H7 (cell line): ENCODE measurements at regions not wholly inside any gene's neighbourhood (a gene's known extent, or its start where the extent isn't known, plus 50 kb on each side); places are given as distances from the start of the nearest gene placed in this dataset.
"Not testable (repeated sequence)": the region's sequence is repeated elsewhere in the genome, so short reads cannot be mapped to it uniquely, and the experiment has no call there.

ENCODE experiments used
- DNase-seq: peaks from one replicate; pipeline ENCODE4 v3.0.0; 2012
- H3K27me3 ChIP-seq: 2 replicates; pipeline ENCODE4 v1.6.0; 2011; ENCODE audit warnings: mild to moderate bottlenecking, low read length; ENCODE audit not compliant: control insufficient read depth, insufficient read depth
- H3K36me3 ChIP-seq: replicated peaks from 2 replicates; pipeline ENCODE4 v1.5.1; 2011; ENCODE audit warnings: low read length; ENCODE audit not compliant: control insufficient read depth, insufficient read depth
- H3K4me3 ChIP-seq: 2 replicates; pipeline ENCODE4 v1.5.1; 2011; ENCODE audit warnings: low read depth, mild to moderate bottlenecking, control low read depth, low read length, moderate library complexity; ENCODE audit not compliant: insufficient read depth

- H3K4me3 ChIP-seq = no peak overlapping the region
- no peaks in the 10 kb centered on the region for H3K36me3 ChIP-seq
- DNase-seq = no peak
- no peaks in the 10 kb centered on the region for H3K27me3 ChIP-seq
These were observed 368.0 kb downstream of the C12orf50 start for GRCh38 chr12:87660987-87661774.

DNA sequence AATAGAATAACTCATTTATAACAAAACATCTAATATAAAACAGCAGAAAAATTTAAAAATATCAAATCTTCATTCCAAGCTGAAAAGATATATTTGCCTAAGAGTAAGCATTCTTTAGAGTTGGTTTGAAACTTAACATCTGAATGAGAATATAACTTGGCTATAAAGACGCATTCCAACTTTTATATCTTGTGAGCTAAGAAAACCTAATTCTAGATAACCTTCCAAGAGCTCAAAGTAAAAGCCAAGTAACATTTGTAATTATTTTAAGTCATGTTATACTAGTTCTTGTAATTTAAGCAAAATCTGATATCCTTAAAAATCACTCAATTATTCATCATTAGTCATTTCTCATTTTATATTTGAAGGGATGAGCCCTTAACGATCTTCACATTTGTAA lies 368.9 kb downstream of the C12orf50 start:
- H3K4me3 ChIP-seq = no peak overlapping the region
- H3K36me3 ChIP-seq = no peaks in the 10 kb centered on the region
- no peak for DNase-seq
- no peaks in the 10 kb centered on the region for H3K27me3 ChIP-seq

- Histone ChIP-seq H3K4me3 (no peak overlapping the region), H3K36me3 (no peaks in the 10 kb centered on the region), H3K27me3 (no peaks in the 10 kb centered on the region)
- DNase-seq = no peak
These were observed 372.9 kb downstream of the C12orf50 start for GRCh38 chr12:87656311-87656710.

GRCh38 chr12:87651670-87652425 lies 377.4 kb downstream of the C12orf50 start:
- Histone ChIP-seq H3K27me3 (no peaks in the 10 kb centered on the region), H3K36me3 (no peaks in the 10 kb centered on the region), H3K4me3 (no peak overlapping the region)
- no peak for DNase-seq

DNA sequence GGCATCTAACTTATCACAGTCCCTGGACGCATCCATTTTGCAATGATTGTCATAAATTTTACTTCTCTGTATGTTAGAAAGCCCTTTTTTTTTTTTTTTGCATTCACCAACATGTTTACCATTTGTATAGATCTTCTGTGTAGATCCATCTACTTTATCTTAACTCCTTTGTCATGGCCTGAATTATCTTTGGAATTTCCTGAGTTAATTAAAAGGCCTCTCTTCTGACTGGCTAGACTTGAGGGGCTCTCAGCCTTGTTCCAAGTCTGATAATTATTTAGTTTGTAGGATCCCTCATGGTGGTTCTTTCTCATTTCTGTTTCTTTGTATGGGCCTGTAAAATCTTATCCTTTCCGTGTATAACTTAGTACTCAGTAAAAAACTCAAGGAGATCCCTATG lies 387.0 kb downstream of the C12orf50 start:
- no peak for DNase-seq
- Histone ChIP-seq H3K4me3 (no peak overlapping the region), H3K27me3 (no peaks in the 10 kb centered on the region), H3K36me3 (no peaks in the 10 kb centered on the region)

DNA sequence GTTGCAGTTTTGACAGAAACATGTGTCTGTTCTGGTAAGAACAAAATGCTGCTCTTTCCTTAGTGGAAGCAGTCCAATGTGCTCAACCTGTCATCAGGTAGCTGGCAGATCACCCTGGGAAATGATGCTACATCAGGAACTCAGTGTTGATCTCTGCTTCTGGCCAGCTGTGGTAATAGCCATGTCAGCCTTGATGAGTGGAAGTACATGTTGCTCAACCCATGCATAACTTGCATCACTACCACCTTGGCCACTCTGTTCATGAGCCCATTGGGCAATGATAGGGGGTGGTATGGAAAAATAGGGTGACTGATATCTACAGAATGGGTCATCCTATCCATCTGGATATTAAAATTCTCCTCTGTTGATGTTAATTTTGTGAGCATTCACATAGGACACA lies 411.0 kb downstream of the C12orf50 start:
- Histone ChIP-seq H3K4me3 (no peak overlapping the region), H3K27me3 (no peaks in the 10 kb centered on the region), H3K36me3 (no peaks in the 10 kb centered on the region)
- no peak for DNase-seq

GRCh38 chr12:87612996-87613395 lies 416.2 kb downstream of the C12orf50 start:
- Histone ChIP-seq H3K27me3 (no peaks in the 10 kb centered on the region), H3K36me3 (no peaks in the 10 kb centered on the region), H3K4me3 (no peak overlapping the region)
- DNase-seq = no peak

DNA sequence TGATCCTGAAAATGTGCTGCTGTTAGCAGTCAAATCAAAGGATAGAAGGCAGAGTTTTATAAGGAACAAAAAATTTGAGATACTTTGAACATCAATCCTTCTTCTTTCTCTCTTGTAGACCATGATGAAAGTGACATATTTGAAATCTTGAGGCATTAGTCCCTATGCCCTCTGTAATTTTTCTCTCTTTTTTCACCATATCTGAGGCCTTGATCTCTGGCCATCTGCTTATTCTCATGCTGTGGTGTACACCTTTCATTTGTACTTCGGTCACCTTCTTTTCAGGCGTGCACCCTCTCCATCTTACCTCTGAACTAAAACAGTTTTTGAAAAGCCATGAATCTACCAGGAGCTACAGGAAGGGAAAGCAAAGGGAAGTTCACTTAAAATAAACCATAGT lies 420.9 kb downstream of the C12orf50 start:
- no peaks in the 10 kb centered on the region for H3K27me3 ChIP-seq
- no peak overlapping the region for H3K4me3 ChIP-seq
- H3K36me3 ChIP-seq = no peaks in the 10 kb centered on the region
- no peak for DNase-seq

DNA sequence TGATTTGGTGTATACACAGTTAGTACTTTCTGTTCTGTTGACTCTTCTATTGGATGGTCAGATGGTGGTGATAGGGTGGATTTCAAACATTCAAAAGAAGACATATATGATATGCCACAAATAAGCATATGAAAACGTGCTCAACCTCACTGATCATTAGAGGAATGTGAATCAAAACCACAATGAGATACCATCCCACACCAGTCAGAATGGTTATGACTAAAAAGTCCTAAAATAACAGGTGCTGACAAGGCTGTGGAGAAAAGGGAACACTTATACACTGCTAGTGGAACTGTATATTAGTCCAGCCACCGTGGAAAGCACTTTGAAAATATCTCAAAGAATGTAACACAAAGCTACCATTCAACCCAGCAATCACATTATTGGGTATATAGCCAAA lies 425.5 kb downstream of the C12orf50 start:
- no peak for DNase-seq
- H3K27me3 ChIP-seq = no peaks in the 10 kb centered on the region

DNA sequence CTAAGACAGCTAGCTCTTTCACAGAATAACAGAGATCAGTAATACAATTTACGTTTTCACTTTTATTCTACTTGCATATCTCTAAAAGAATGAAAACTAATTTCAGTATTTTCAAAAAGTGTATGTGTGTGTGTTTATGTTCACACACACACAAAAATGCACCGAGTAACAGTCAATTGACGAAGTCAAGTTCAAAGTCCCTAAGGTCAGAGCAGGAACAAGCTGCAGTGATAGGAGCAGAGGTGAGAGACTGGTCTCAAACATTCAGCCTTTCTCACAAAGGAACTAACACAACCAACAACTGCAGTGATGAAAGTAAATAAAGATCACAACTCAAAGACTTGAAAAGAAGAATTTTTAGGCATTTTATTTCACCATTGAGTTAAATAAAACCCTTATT lies 429.7 kb downstream of the C12orf50 start:
- H3K27me3 ChIP-seq = no peaks in the 10 kb centered on the region

More for the DNA sequence above, 425.5 kb downstream of the C12orf50 start:
- Histone ChIP-seq H3K36me3 (no peaks in the 10 kb centered on the region), H3K4me3 (no peak overlapping the region)

GRCh38 chr12:87597114-87597513 lies 432.1 kb downstream of the C12orf50 start:
- DNase-seq = no peak
- H3K4me3 ChIP-seq = no peak overlapping the region
- H3K36me3 ChIP-seq = no peaks in the 10 kb centered on the region
- H3K27me3 ChIP-seq = no peaks in the 10 kb centered on the region

More for the DNA sequence above, 429.7 kb downstream of the C12orf50 start:
- Histone ChIP-seq H3K36me3 (no peaks in the 10 kb centered on the region), H3K4me3 (no peak overlapping the region)
- DNase-seq = no peak

DNA sequence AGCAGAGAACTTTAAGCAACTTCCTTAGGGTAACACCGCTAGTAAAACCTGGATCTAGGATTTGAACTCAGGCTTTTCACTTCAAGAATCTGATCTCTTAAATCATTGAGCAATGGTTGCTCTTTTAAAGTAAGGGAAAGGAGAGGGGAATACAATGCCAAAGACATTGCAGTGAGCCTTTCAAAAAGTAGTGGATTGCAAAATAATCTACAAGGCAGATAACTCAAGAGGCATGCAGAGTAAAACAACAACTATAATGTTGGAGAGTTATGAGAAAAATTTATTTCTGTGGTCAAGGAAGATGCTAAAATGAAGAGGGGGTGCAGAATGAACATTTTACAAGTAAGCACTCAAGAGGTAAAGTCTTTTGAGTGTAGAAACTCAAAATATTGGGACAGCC lies 432.6 kb downstream of the C12orf50 start:
- H3K36me3 ChIP-seq = no peaks in the 10 kb centered on the region
- no peak for DNase-seq
- H3K4me3 ChIP-seq = no peak overlapping the region
- no peaks in the 10 kb centered on the region for H3K27me3 ChIP-seq

- H3K36me3 ChIP-seq = no peaks in the 10 kb centered on the region
- no peak overlapping the region for H3K4me3 ChIP-seq
- DNase-seq = no peak
- no peaks in the 10 kb centered on the region for H3K27me3 ChIP-seq
These were observed 433.1 kb downstream of the C12orf50 start for GRCh38 chr12:87596134-87596533.

GRCh38 chr12:87585882-87586557 lies 443.2 kb downstream of the C12orf50 start:
- no peak for DNase-seq
- Histone ChIP-seq H3K36me3 (no peaks in the 10 kb centered on the region), H3K27me3 (no peaks in the 10 kb centered on the region), H3K4me3 (no peak overlapping the region)

DNA sequence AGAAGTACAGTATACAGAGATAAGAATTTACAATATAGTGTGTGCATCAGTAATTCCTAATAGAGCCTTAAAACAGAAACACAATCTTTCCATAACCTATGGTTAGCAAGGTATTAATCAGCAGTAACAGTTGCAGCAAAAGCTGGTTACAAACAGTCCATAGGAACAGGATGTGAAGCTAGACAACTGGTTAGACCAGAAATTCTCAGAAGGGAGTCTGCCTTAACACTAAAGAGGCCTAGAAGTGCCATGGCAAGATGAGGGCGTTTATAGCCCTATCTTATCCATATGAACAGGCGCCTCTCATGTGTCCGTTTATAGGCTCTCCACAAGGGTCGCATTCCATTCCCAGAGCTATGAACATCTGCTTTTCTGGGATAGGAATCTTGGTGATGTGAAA lies 450.1 kb downstream of the C12orf50 start:
- not testable (repeated sequence) for DNase-seq, H3K4me3 ChIP-seq, H3K27me3 ChIP-seq, H3K36me3 ChIP-seq
